Panc1 (cell line): ENCODE measurements at regions not wholly inside any gene's neighbourhood (a gene's known extent, or its start where the extent isn't known, plus 50 kb on each side); places are given as distances from the start of the nearest gene placed in this dataset.

Experiments used
- POLR2AphosphoS5 ChIP-seq: IDR thresholded peaks from 2 replicates; pipeline ENCODE4 v1.6.1; 2012; ENCODE audit warnings: mild to moderate bottlenecking, low read depth, low read length, moderate library complexity
- TF ChIP-seq, protein P1 (sequence below): fragments of 450-650 bp; IDR thresholded peaks from 2 replicates; pipeline ENCODE4 v1.5.1; 2017; ENCODE audit warnings: mild to moderate bottlenecking

DNA sequence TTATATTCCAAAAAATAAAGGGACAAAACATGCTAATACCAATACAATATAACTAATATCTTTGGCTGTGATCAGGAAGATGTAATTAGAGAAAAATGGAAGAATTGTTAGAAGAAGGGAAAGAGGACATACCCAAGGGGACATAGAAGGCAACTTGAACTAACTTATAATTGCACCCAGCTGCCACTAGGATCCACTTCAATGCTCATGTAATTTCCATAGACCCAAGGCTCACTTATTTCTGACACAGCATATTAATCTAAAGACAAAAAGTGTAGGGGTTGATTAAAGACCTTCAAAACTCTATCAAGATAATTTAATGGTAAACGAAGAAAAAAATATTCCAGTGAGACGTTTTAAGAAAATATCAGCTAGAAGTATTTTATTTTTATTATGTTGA is 396.0 kb upstream of the ADGRB3 start:
- TF ChIP-seq, protein P1, sequence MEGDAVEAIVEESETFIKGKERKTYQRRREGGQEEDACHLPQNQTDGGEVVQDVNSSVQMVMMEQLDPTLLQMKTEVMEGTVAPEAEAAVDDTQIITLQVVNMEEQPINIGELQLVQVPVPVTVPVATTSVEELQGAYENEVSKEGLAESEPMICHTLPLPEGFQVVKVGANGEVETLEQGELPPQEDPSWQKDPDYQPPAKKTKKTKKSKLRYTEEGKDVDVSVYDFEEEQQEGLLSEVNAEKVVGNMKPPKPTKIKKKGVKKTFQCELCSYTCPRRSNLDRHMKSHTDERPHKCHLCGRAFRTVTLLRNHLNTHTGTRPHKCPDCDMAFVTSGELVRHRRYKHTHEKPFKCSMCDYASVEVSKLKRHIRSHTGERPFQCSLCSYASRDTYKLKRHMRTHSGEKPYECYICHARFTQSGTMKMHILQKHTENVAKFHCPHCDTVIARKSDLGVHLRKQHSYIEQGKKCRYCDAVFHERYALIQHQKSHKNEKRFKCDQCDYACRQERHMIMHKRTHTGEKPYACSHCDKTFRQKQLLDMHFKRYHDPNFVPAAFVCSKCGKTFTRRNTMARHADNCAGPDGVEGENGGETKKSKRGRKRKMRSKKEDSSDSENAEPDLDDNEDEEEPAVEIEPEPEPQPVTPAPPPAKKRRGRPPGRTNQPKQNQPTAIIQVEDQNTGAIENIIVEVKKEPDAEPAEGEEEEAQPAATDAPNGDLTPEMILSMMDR: no peak
- no peak for TF ChIP-seq POLR2AphosphoS5
